PFSK-1 (cell line): ENCODE measurements at regions not wholly inside any gene's neighbourhood (a gene's known extent, or its start where the extent isn't known, plus 50 kb on each side); places are given as distances from the start of the nearest gene placed in this dataset.

Source experiments
- FOXP2 ChIP-seq: optimal IDR thresholded peaks from 2 replicates; pipeline ENCODE3; 2011; ENCODE audit warnings: borderline replicate concordance, control low read depth, inconsistent platforms; ENCODE audit not compliant: insufficient read depth; ENCODE audit errors: extremely low read length, extremely low read depth
- POLR2AphosphoS5 ChIP-seq: IDR thresholded peaks from 2 replicates; pipeline ENCODE4 v1.6.1; 2012; ENCODE audit warnings: low read depth, mild to moderate bottlenecking, control low read depth, low read length, moderate library complexity
- REST ChIP-seq, 2 experiments: IDR thresholded peaks; 2 replicates each; pipeline versions ENCODE4 v1.6.1 to v1.8.0; 2011 to 2012; ENCODE audit warnings: low read depth in 2 of 2, low read length in 2 of 2, control low read depth in 1 of 2, inconsistent platforms in 1 of 2, mild to moderate bottlenecking in 1 of 2, moderate library complexity in 1 of 2; ENCODE audit not compliant: insufficient read depth in 1 of 2
- SIN3A ChIP-seq: IDR thresholded peaks from 2 replicates; pipeline ENCODE4 v1.6.1; 2012; ENCODE audit warnings: mild to moderate bottlenecking, low read length, moderate library complexity, borderline replicate concordance; ENCODE audit not compliant: insufficient read depth
- TAF1 ChIP-seq: IDR thresholded peaks from 2 replicates; pipeline ENCODE4 v1.6.1; 2012; ENCODE audit warnings: low read length, control low read depth, borderline replicate concordance; ENCODE audit not compliant: insufficient read depth

GRCh38 chr9:113805486-113806132, 70.5 kb upstream of the ZNF618 start:
- no peak for TF ChIP-seq REST (IDR thresholded peaks at IDR 0.05; ENCODE audit: insufficient read depth in 1 of 2, low read depth in 2 of 2, low read length in 2 of 2)
- no peak for TF ChIP-seq FOXP2
- no peak for TF ChIP-seq TAF1
- no peak for TF ChIP-seq POLR2AphosphoS5
- TF ChIP-seq SIN3A, result no peak

- TF ChIP-seq POLR2AphosphoS5, result no peak
Measured at GRCh38 chr9:113807173-113808061, 68.7 kb upstream of the ZNF618 start.

GRCh38 chr9:113808391-113809358, 67.4 kb upstream of the ZNF618 start:
- TF ChIP-seq POLR2AphosphoS5 (no peak), TAF1 (no peak), FOXP2 (no peak), SIN3A (no peak), REST (IDR thresholded peaks at IDR 0.05; ENCODE audit: insufficient read depth in 1 of 2, low read depth in 2 of 2, low read length in 2 of 2) (no peak)

GRCh38 chr9:113817171-113817570, 58.9 kb upstream of the ZNF618 start:
- no peak for TF ChIP-seq REST (IDR thresholded peaks at IDR 0.05; ENCODE audit: insufficient read depth in 1 of 2, low read depth in 2 of 2, low read length in 2 of 2)
- TF ChIP-seq POLR2AphosphoS5, result no peak
- no peak for TF ChIP-seq SIN3A
- TF ChIP-seq TAF1, result no peak
- no peak for TF ChIP-seq FOXP2

- no peak for TF ChIP-seq REST (IDR thresholded peaks at IDR 0.05; ENCODE audit: insufficient read depth in 1 of 2, low read depth in 2 of 2, low read length in 2 of 2)
- TF ChIP-seq SIN3A, result no peak
- TF ChIP-seq FOXP2, result no peak
- no peak for TF ChIP-seq POLR2AphosphoS5
- no peak for TF ChIP-seq TAF1
Measured at GRCh38 chr9:113818391-113818790, 57.7 kb upstream of the ZNF618 start.
